IMR-90 (cell line): ENCODE measurements at regions not wholly inside any gene's neighbourhood (a gene's known extent, or its start where the extent isn't known, plus 50 kb on each side); places are given as distances from the start of the nearest gene placed in this dataset.

Source experiments
- ATAC-seq: fragments of 200-7000 bp; cut with Tn5 transposase; 2 replicates; pipeline ENCODE4 v1.9.1; 2020; ENCODE audit warnings: low read depth, mild to moderate bottlenecking, moderate library complexity
- BruUV-seq: library from RNA; stranded (reverse); fragments of 400-500 nt; replicated peaks from 2 replicates; lab custom pipeline; 2021; lab: Mats Ljungman, UMichigan
- CTCF ChIA-PET: fragments of 300-600 bp; formaldehyde crosslinking; extraction: SDS; loops from one replicate; lab custom pipeline; 2021; ENCODE audit warnings: antibody characterized with exemption; lab: Yijun Ruan, JAX
- POLR2A ChIA-PET: fragments of 300-600 bp; sonication (Branson Sonifier 250); formaldehyde crosslinking; loops from one replicate; lab custom pipeline; 2022; ENCODE audit warnings: antibody characterized with exemption; ENCODE audit not compliant: unreplicated experiment; lab: Charles Lee
- DNase-seq: peaks from one replicate; pipeline ENCODE4 v3.0.0; 2013
- H2AFZ ChIP-seq: replicated peaks from 2 replicates; pipeline ENCODE3; 2013; ENCODE audit warnings: low read length, mild to moderate bottlenecking; ENCODE audit not compliant: poor library complexity
- H2AK5ac ChIP-seq: 2 replicates; pipeline ENCODE4 v1.6.1; 2013; ENCODE audit warnings: low read depth, low read length, inconsistent platforms
- H2AK9ac ChIP-seq: replicated peaks from 2 replicates; pipeline ENCODE3; 2013; ENCODE audit warnings: mild to moderate bottlenecking, low read depth, low read length, moderate library complexity; ENCODE audit not compliant: poor library complexity
- H2BK120ac ChIP-seq: 2 replicates; pipeline ENCODE4 v1.6.1; 2013; ENCODE audit warnings: low read depth, low read length, inconsistent platforms
- H2BK15ac ChIP-seq: 3 replicates; pipeline ENCODE4 v1.6.1; 2013; ENCODE audit warnings: low read depth, low read length, inconsistent platforms
- H2BK20ac ChIP-seq: 2 replicates; pipeline ENCODE4 v1.6.1; 2013; ENCODE audit warnings: low read depth, mild to moderate bottlenecking, inconsistent platforms, low read length, moderate library complexity
- H2BK5ac ChIP-seq: 2 replicates; pipeline ENCODE4 v1.6.1; 2013; ENCODE audit warnings: mild to moderate bottlenecking, low read depth, low read length, inconsistent platforms; ENCODE audit not compliant: poor library complexity, severe bottlenecking
- H3K14ac ChIP-seq: replicated peaks from 2 replicates; pipeline ENCODE4 v1.6.1; 2013; ENCODE audit warnings: low read depth, low read length, inconsistent platforms
- H3K18ac ChIP-seq: 2 replicates; pipeline ENCODE4 v1.6.1; 2013; ENCODE audit warnings: low read depth, low read length, control low read depth
- H3K23ac ChIP-seq: 2 replicates; pipeline ENCODE4 v1.6.1; 2013; ENCODE audit warnings: low read depth, low read length, inconsistent platforms
- H3K27ac ChIP-seq: 2 replicates; pipeline ENCODE4 v1.5.1; 2013; ENCODE audit warnings: mild to moderate bottlenecking, control low read depth, low read length; ENCODE audit not compliant: insufficient read depth
- H3K27me3 ChIP-seq: 2 replicates; pipeline ENCODE4 v1.6.1; 2013; ENCODE audit warnings: low read length; ENCODE audit not compliant: control insufficient read depth, insufficient read depth
- H3K36me3 ChIP-seq: 2 replicates; pipeline ENCODE4 v1.6.1; 2013; ENCODE audit warnings: low read length, mixed read lengths; ENCODE audit not compliant: control insufficient read depth, insufficient read depth
- H3K4ac ChIP-seq: 2 replicates; pipeline ENCODE4 v1.6.1; 2013; ENCODE audit warnings: low read depth, low read length, inconsistent platforms
- H3K4me1 ChIP-seq: 2 replicates; pipeline ENCODE4 v1.6.1; 2013; ENCODE audit warnings: low read length, mixed read lengths; ENCODE audit not compliant: control insufficient read depth, insufficient read depth
- H3K4me2 ChIP-seq: 2 replicates; pipeline ENCODE4 v1.6.1; 2013; ENCODE audit warnings: low read depth, mild to moderate bottlenecking, control low read depth, low read length, moderate library complexity
- H3K4me3 ChIP-seq: 2 replicates; pipeline ENCODE4 v1.5.1; 2013; ENCODE audit warnings: low read depth, mild to moderate bottlenecking, control low read depth, low read length, moderate library complexity; ENCODE audit not compliant: insufficient read depth
- H3K56ac ChIP-seq: 2 replicates; pipeline ENCODE4 v1.6.1; 2013; ENCODE audit warnings: low read length, inconsistent platforms; ENCODE audit not compliant: insufficient read depth; ENCODE audit errors: extremely low read depth
- H3K79me1 ChIP-seq, 2 experiments: 2 replicates each; pipeline ENCODE4 v1.6.1; 2013; ENCODE audit warnings: low read length in 2 of 2, inconsistent platforms in 1 of 2, low read depth in 1 of 2
- H3K9ac ChIP-seq: 2 replicates; pipeline ENCODE4 v1.6.1; 2013; ENCODE audit warnings: low read depth, low read length, control low read depth
- H3K9me1 ChIP-seq: 2 replicates; pipeline ENCODE4 v1.6.1; 2013; ENCODE audit warnings: low read length, inconsistent platforms; ENCODE audit not compliant: insufficient read depth
- H3K9me3 ChIP-seq: 2 replicates; pipeline ENCODE4 v1.6.1; 2013; ENCODE audit warnings: low read length; ENCODE audit not compliant: control insufficient read depth, insufficient read depth
- H4K20me1 ChIP-seq: 2 replicates; pipeline ENCODE4 v1.6.1; 2013; ENCODE audit warnings: low read length, inconsistent platforms; ENCODE audit not compliant: insufficient read depth
- H4K5ac ChIP-seq: 2 replicates; pipeline ENCODE4 v1.6.1; 2013; ENCODE audit warnings: mild to moderate bottlenecking, low read depth, low read length, control low read depth
- H4K8ac ChIP-seq, 2 experiments: 2 replicates each; pipeline ENCODE4 v1.6.1; 2013; ENCODE audit warnings: low read depth in 2 of 2, low read length in 2 of 2, control low read depth in 1 of 2, inconsistent platforms in 1 of 2
- H4K91ac ChIP-seq: 2 replicates; pipeline ENCODE4 v1.6.1; 2013; ENCODE audit warnings: low read depth, low read length, inconsistent platforms; ENCODE audit not compliant: insufficient read depth
- CHD1 ChIP-seq: IDR thresholded peaks from 2 replicates; pipeline ENCODE4 v1.6.1; 2012; ENCODE audit warnings: low read depth, low read length, improper control_type of control experiment
- NFE2L2 ChIP-seq: fragments of 150-350 bp; IDR thresholded peaks from 2 replicates; pipeline ENCODE4 v1.6.1; 2016; ENCODE audit warnings: low read depth, mild to moderate bottlenecking, low read length
- POLR2A ChIP-seq: IDR thresholded peaks from 2 replicates; pipeline ENCODE4 v1.6.1; 2012; ENCODE audit warnings: mild to moderate bottlenecking, low read depth, low read length
- RFX5 ChIP-seq: IDR thresholded peaks from 2 replicates; pipeline ENCODE4 v1.8.0; 2012; ENCODE audit warnings: low read depth, mild to moderate bottlenecking, low read length, moderate library complexity
- WGBS, 2 experiments: methylation state at CpG; one replicate each; pipeline versions ENCODE4 v1.1.5 to v1.1.7; 2013; ENCODE audit warnings: missing lambda C conversion rate in 2 of 2; ENCODE audit not compliant: insufficient read length in 1 of 2; ENCODE audit errors: extremely low coverage in 2 of 2; 5-methylcytosine and 5-hydroxymethylcytosine counted together
- dilution Hi-C: fragments of 300-500 bp; cut with HindIII; formaldehyde crosslinking; loops from one replicate; pipeline ENCODE4 v1.14.3; 2018; ENCODE audit warnings: low sequenced_read_pairs; ENCODE audit not compliant: unreplicated experiment
- in situ Hi-C: fragments of 300-500 bp; cut with MboI; formaldehyde crosslinking; loops from 3 replicates; pipeline ENCODE4 v1.14.3; 2019; ENCODE audit warnings: low sequenced_read_pairs, inconsistent platforms, mixed read lengths
- intact Hi-C: fragments of 100-400 bp; cut with micrococcal nuclease; formaldehyde crosslinking; loops from 2 replicates; pipeline ENCODE4 v1.10.0; 2022

GRCh38 chr1:222310836-222311235 is 237.1 kb downstream of the HHIPL2 start:
- Histone ChIP-seq H4K8ac (no peak overlapping the region), H4K20me1 (no peaks in the 10 kb centered on the region), H3K23ac (no peak overlapping the region), H2BK120ac (no peak overlapping the region; the same call in 1 of the 2 replicates), H3K56ac (no peak overlapping the region), H2BK20ac (no peak overlapping the region), H2AK9ac (no peak overlapping the region), H3K4me1 (no peaks in the 10 kb centered on the region), H3K18ac (no peak overlapping the region), H3K4me2 (no peak overlapping the region), H4K5ac (no peak overlapping the region), H3K9me3 (no peaks in the 10 kb centered on the region), H3K9ac (no peak overlapping the region), H3K36me3 (no peaks in the 10 kb centered on the region), H3K27me3 (no peaks in the 10 kb centered on the region), H2BK5ac (no peak overlapping the region), H3K4ac (no peak overlapping the region), H3K4me3 (no peak overlapping the region), H2AFZ (no peak overlapping the region), H4K91ac (no peak overlapping the region), H3K9me1 (no peaks in the 10 kb centered on the region), H3K79me1 (no peaks in the 10 kb centered on the region), H3K14ac (0 out of 2 replicates have a peak overlapping the region, but pooled peaks have one; percentile 6), H2BK15ac (no peak overlapping the region), H2AK5ac (no peak overlapping the region), H3K27ac (no peak overlapping the region)
- intact Hi-C loops (no loop called here), in situ Hi-C loops (no loop called here), dilution Hi-C loops (no loop called here)
- BruUV-seq = no TSS peak
- POLR2A ChIA-PET = no interaction called here
- CTCF ChIA-PET = no interaction called here
- no peak for ATAC-seq
- TF ChIP-seq RFX5 (no peak), CHD1 (no peak), POLR2A (no peak), NFE2L2 (no peak)
- 91% methylated on average over 5 of the region's 5 CpGs; no CpG with 5 or more reads in 1 of the 2 experiments for WGBS, 2 experiments
- no peak for DNase-seq
